ENCODE measurements at regions not wholly inside any gene's neighbourhood (a gene's known extent, or its start where the extent isn't known, plus 50 kb on each side); places are given as distances from the start of the nearest gene placed in this dataset.

- POLR2A ChIA-PET = no interaction called here
- 10% methylated on average over 1 of the region's 2 CpGs for WGBS (ENCODE audit: low lambda C conversion rate)
These were observed 290.9 kb downstream of the SIPA1L2 start for GRCh38 chr1:232339073-232339472.

GRCh38 chr1:232335741-232336293 is 294.1 kb downstream of the SIPA1L2 start:
- Histone ChIP-seq H3K4me1 (ENCODE audit: control insufficient read depth in 1 of 2, insufficient read depth in 2 of 2, low read depth in 1 of 2, low read length in 1 of 2) (no peaks in the 10 kb centered on the region), H3K9me2 (no peaks in the 10 kb centered on the region), H3K4me3 (ENCODE audit: low read depth in 2 of 2, low read length in 1 of 2) (no peak overlapping the region), H3K79me2 (ENCODE audit: insufficient read depth) (no peaks in the 10 kb centered on the region), H3K27ac (ENCODE audit: low read depth in 2 of 2, low read length in 1 of 2) (no peak overlapping the region), H3K36me3 (replicated peaks in 1 of 2; ENCODE audit: control insufficient read depth in 1 of 2, insufficient read depth in 2 of 2, low read length in 1 of 2) (no peaks in the 10 kb centered on the region), H3F3A (replicated peaks; ENCODE audit: insufficient read depth) (no peaks in the 10 kb centered on the region), H3K4me2 (no peak overlapping the region), H3K9me3 (no peaks in the 10 kb centered on the region), H3K9ac (no peak overlapping the region), H3K27me3 (ENCODE audit: insufficient read depth) (no peaks in the 10 kb centered on the region), H2AFZ (ENCODE audit: low read depth) (no peak overlapping the region), H4K20me1 (ENCODE audit: insufficient read depth) (no peaks in the 10 kb centered on the region)
- WGBS (ENCODE audit: low lambda C conversion rate) = 31% methylated on average over 4 of the region's 4 CpGs
- ChIA-PET POLR2A (no interaction called here), CTCF (interaction anchor here (1.1 to 2.1 kb wide), 2 partner anchors 16 to 101 kb away, joined by 3 to 6 read pairs; no protein-coding TSS in a partner anchor)
- no peak for TF ChIP-seq POLR2AphosphoS5 (IDR thresholded peaks at IDR 0.05; ENCODE audit: low read depth, low read length)
- no peak for TF ChIP-seq NFIC (IDR thresholded peaks at IDR 0.05; ENCODE audit: borderline replicate concordance)
- TF ChIP-seq FOXJ3 (CRISPR knock-in tag; IDR thresholded peaks at IDR 0.05) = no peak
- TF ChIP-seq RXRA (IDR thresholded peaks at IDR 0.05; ENCODE audit: borderline replicate concordance, low read depth) = no peak
- no peak for DNase-seq

More at GRCh38 chr1:232339073-232339472, 290.9 kb downstream of the SIPA1L2 start:
- H3K4me3 ChIP-seq (ENCODE audit: low read depth in 2 of 2, low read length in 1 of 2) = no peak overlapping the region
- no peaks in the 10 kb centered on the region for H3K79me2 ChIP-seq (ENCODE audit: insufficient read depth)
- no peaks in the 10 kb centered on the region for H3K27me3 ChIP-seq (ENCODE audit: insufficient read depth)
- H3K4me1 ChIP-seq (ENCODE audit: control insufficient read depth in 1 of 2, insufficient read depth in 2 of 2, low read depth in 1 of 2, low read length in 1 of 2) = no peaks in the 10 kb centered on the region
- no peaks in the 10 kb centered on the region for H3F3A ChIP-seq (replicated peaks; ENCODE audit: insufficient read depth)
- no peaks in the 10 kb centered on the region for H3K36me3 ChIP-seq (replicated peaks in 1 of 2; ENCODE audit: control insufficient read depth in 1 of 2, insufficient read depth in 2 of 2, low read length in 1 of 2)
- no peak overlapping the region for H3K9ac ChIP-seq
- CTCF ChIA-PET = no interaction called here
- no peak for DNase-seq
- no peaks in the 10 kb centered on the region for H4K20me1 ChIP-seq (ENCODE audit: insufficient read depth)
- no peak overlapping the region for H3K27ac ChIP-seq (ENCODE audit: low read depth in 2 of 2, low read length in 1 of 2)
- no peak overlapping the region for H3K4me2 ChIP-seq
- H2AFZ ChIP-seq (ENCODE audit: low read depth) = no peak overlapping the region
- H3K9me3 ChIP-seq = no peaks in the 10 kb centered on the region
- TF ChIP-seq USF2 (IDR thresholded peaks at IDR 0.05; ENCODE audit: borderline replicate concordance, low read depth, low read length) = no peak
- TF ChIP-seq CHD2 (IDR thresholded peaks at IDR 0.05; ENCODE audit: low read length, partially characterized antibody) = no peak
- no peak for TF ChIP-seq RXRA (IDR thresholded peaks at IDR 0.05; ENCODE audit: borderline replicate concordance, low read depth)
- no peak for TF ChIP-seq EP300 (IDR thresholded peaks at IDR 0.05; ENCODE audit: borderline replicate concordance in 1 of 2, low read depth in 1 of 2, low read length in 1 of 2)
- TF ChIP-seq GABPA (IDR thresholded peaks at IDR 0.05; ENCODE audit: low read depth) = no peak
- no peak for TF ChIP-seq RFX5 (IDR thresholded peaks at IDR 0.05; ENCODE audit: low read length)
- H3K9me2 ChIP-seq = no peaks in the 10 kb centered on the region

- H3K36me3 ChIP-seq (replicated peaks in 1 of 2; ENCODE audit: control insufficient read depth in 1 of 2, insufficient read depth in 2 of 2, low read length in 1 of 2) = no peaks in the 10 kb centered on the region
- H3K27me3 ChIP-seq (ENCODE audit: insufficient read depth) = no peaks in the 10 kb centered on the region
- H3K4me2 ChIP-seq = no peak overlapping the region
- H3K4me3 ChIP-seq (ENCODE audit: low read depth in 2 of 2, low read length in 1 of 2) = no peak overlapping the region
- H3F3A ChIP-seq (replicated peaks; ENCODE audit: insufficient read depth) = no peaks in the 10 kb centered on the region
- no peaks in the 10 kb centered on the region for H3K9me3 ChIP-seq
- TF ChIP-seq MAX (IDR thresholded peaks at IDR 0.05; ENCODE audit: low read depth) (no peak), USF1 (IDR thresholded peaks at IDR 0.05; ENCODE audit: borderline replicate concordance, low read depth) (no peak)
- 64% methylated on average over 4 of the region's 7 CpGs for WGBS (ENCODE audit: low lambda C conversion rate)
- H4K20me1 ChIP-seq (ENCODE audit: insufficient read depth) = no peaks in the 10 kb centered on the region
- H3K9me2 ChIP-seq = no peaks in the 10 kb centered on the region
- no peak for DNase-seq
- ChIA-PET CTCF (interaction anchor here (1.1 to 2.1 kb wide), 2 partner anchors 16 to 102 kb away, joined by 3 to 6 read pairs; no protein-coding TSS in a partner anchor), POLR2A (no interaction called here)
- no peak overlapping the region for H2AFZ ChIP-seq (ENCODE audit: low read depth)
- no peak overlapping the region for H3K9ac ChIP-seq
- H3K79me2 ChIP-seq (ENCODE audit: insufficient read depth) = no peaks in the 10 kb centered on the region
- no peak overlapping the region for H3K27ac ChIP-seq (ENCODE audit: low read depth in 2 of 2, low read length in 1 of 2)
- H3K4me1 ChIP-seq (ENCODE audit: control insufficient read depth in 1 of 2, insufficient read depth in 2 of 2, low read depth in 1 of 2, low read length in 1 of 2) = no peaks in the 10 kb centered on the region
These were observed 294.7 kb downstream of the SIPA1L2 start for GRCh38 chr1:232335261-232335660.

All from SK-N-SH (cell line).